Chondrocyte (in vitro differentiated cells): ENCODE measurements at regions not wholly inside any gene's neighbourhood (a gene's known extent, or its start where the extent isn't known, plus 50 kb on each side); places are given as distances from the start of the nearest gene placed in this dataset.

ENCODE experiments used
- DNase-seq: peaks from one replicate; pipeline ENCODE4 v3.0.0; 2021; ENCODE audit warnings: mixed read lengths, low spot score
- H3K27ac Mint-ChIP-seq: one replicate; pipeline ENCODE4 v1.8.0; 2021; ENCODE audit warnings: mild to moderate bottlenecking, moderate library complexity, mixed read lengths; ENCODE audit not compliant: unreplicated experiment
- H3K27me3 Mint-ChIP-seq: 2 replicates; pipeline ENCODE4 v1.8.0; 2021; ENCODE audit warnings: low read depth, mixed read lengths
- H3K36me3 Mint-ChIP-seq: 2 replicates; pipeline ENCODE4 v1.8.0; 2021; ENCODE audit warnings: low read depth, mixed read lengths
- H3K4me1 Mint-ChIP-seq: 2 replicates; pipeline ENCODE4 v1.8.0; 2021; ENCODE audit warnings: low read depth, mild to moderate bottlenecking, mixed read lengths
- H3K4me3 Mint-ChIP-seq: one replicate; pipeline ENCODE4 v1.8.0; 2021; ENCODE audit warnings: mild to moderate bottlenecking, moderate library complexity, mixed read lengths; ENCODE audit not compliant: unreplicated experiment
- H3K9me3 Mint-ChIP-seq: 2 replicates; pipeline ENCODE4 v1.8.0; 2021; ENCODE audit warnings: low read depth, mixed read lengths
- CTCF ChIP-seq: fragments of 200-600 bp; sonication (generic); IDR thresholded peaks from 2 replicates; pipeline ENCODE4 v1.5.0; 2021; ENCODE audit warnings: antibody characterized with exemption, mild to moderate bottlenecking, moderate library complexity

GRCh38 chr4:180870623-180871022 lies 1372.6 kb upstream of the TENM3 start:
- Mint-ChIP-seq H3K27me3 (peaks cover 2% of the 10 kb centered on the region), H3K4me1 (no peaks in the 10 kb centered on the region), H3K9me3 (peaks cover 3% of the 10 kb centered on the region), H3K36me3 (no peaks in the 10 kb centered on the region), H3K27ac (no peak overlapping the region), H3K4me3 (no peak overlapping the region)
- no peak for DNase-seq
- TF ChIP-seq CTCF, result no peak

DNA sequence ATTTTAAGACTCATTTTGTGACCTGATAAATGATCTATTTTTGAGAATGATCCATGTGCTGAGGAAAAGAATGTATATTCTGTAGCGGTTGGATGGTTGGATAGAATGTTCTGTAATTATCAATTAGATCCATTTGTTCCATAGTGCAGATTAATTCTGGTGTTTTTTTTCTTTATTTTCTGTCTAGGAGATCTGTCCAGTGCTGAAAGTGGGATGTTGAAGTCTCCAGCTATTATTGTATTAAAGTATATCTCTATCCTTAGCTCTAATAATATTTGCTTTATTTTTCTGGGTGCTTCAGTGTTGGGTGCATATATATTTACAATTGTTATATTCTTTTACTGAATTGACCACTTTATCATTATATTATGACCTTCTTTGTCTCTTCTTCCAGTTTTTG lies 1344.9 kb upstream of the TENM3 start:
- Mint-ChIP-seq H3K4me1 (no peaks in the 10 kb centered on the region), H3K9me3 (peaks cover 10% of the 10 kb centered on the region), H3K27me3 (peaks cover 2% of the 10 kb centered on the region), H3K27ac (no peak overlapping the region), H3K4me3 (no peak overlapping the region), H3K36me3 (no peaks in the 10 kb centered on the region)
- DNase-seq, result no peak
- no peak for TF ChIP-seq CTCF

DNA sequence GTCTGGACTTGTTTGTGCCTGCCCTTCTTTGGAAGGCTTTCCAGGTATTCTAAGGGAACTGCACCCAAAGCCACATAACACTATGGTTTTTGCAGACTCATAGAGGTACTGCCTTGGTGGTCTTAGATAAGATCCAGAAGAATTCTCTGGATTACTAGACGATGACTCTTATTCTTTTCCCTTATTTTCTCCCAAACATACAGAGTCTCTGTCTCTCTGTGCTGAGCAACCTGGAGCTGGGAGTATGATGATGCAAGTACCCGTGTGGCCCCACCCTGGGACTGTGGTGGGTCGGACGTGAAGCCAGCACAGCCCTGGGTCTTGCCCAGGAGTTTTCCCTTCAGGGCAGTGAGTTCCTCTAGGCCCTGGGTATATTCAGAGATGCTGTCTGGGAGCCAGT lies 1342.4 kb upstream of the TENM3 start:
- Mint-ChIP-seq H3K4me1 (no peaks in the 10 kb centered on the region), H3K36me3 (no peaks in the 10 kb centered on the region), H3K9me3 (peaks cover 10% of the 10 kb centered on the region), H3K4me3 (no peak overlapping the region), H3K27ac (no peak overlapping the region), H3K27me3 (peaks cover 2% of the 10 kb centered on the region)
- no peak for DNase-seq
- TF ChIP-seq CTCF, result no peak

DNA sequence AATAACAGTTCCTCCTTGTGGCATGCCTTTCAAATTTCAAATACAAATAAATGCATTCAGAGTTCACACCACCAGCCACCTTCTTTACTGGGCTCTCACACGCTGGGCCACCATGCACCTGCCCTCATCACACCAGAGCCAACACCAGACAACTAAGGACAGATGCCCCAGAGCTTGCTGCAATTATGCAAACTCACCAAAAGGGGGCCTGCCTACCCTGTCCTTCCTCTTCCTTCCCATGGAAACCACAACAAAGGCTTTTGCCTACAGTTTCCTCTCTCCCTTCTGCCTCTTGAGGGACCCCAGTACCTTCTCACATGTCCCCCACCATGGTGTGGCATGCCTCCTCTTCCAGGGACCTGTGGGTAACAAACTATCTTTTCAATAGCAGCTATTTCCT lies 1333.9 kb upstream of the TENM3 start:
- Mint-ChIP-seq H3K4me1 (no peaks in the 10 kb centered on the region), H3K27ac (no peak overlapping the region), H3K36me3 (no peaks in the 10 kb centered on the region), H3K27me3 (no peaks in the 10 kb centered on the region), H3K9me3 (no peaks in the 10 kb centered on the region), H3K4me3 (no peak overlapping the region)
- no peak for DNase-seq
- no peak for TF ChIP-seq CTCF

GRCh38 chr4:180913750-180914149 lies 1329.5 kb upstream of the TENM3 start:
- DNase-seq, result no peak
- TF ChIP-seq CTCF, result no peak
- H3K4me1 Mint-ChIP-seq, result no peaks in the 10 kb centered on the region
- no peaks in the 10 kb centered on the region for H3K27me3 Mint-ChIP-seq
- H3K36me3 Mint-ChIP-seq, result no peaks in the 10 kb centered on the region
- H3K4me3 Mint-ChIP-seq, result no peak overlapping the region
- no peak overlapping the region for H3K27ac Mint-ChIP-seq
- H3K9me3 Mint-ChIP-seq, result no peaks in the 10 kb centered on the region
